H1 (cell line): ENCODE measurements at regions not wholly inside any gene's neighbourhood (a gene's known extent, or its start where the extent isn't known, plus 50 kb on each side); places are given as distances from the start of the nearest gene placed in this dataset.

Experiments
- ASH2L ChIP-seq: fragments of 200-600, 300-600 bp; sonication (generic); IDR thresholded peaks from one replicate; pipeline ENCODE4 v1.7.1; 2017; ENCODE audit warnings: low read length
- CHD7 ChIP-seq: fragments of 300-600 bp; sonication (generic); IDR thresholded peaks from 2 replicates; pipeline ENCODE4 v1.7.1; 2012; ENCODE audit warnings: low read length, moderate library complexity, mild to moderate bottlenecking, inconsistent platforms; ENCODE audit not compliant: insufficient replicate concordance
- KDM4A ChIP-seq: IDR thresholded peaks from one replicate; pipeline ENCODE4 v1.7.1; 2012; ENCODE audit warnings: low read depth, mild to moderate bottlenecking, moderate library complexity, low read length, inconsistent platforms; ENCODE audit not compliant: severe bottlenecking
- PHF8 ChIP-seq: fragments of 200-600 bp; sonication (generic); conservative IDR thresholded peaks from 2 replicates; pipeline ENCODE4 v1.7.1; 2012; ENCODE audit warnings: low read depth, mild to moderate bottlenecking, inconsistent platforms, low read length, moderate library complexity
- POLR2AphosphoS5 ChIP-seq: IDR thresholded peaks from 2 replicates; pipeline ENCODE4 v1.6.1; 2011; ENCODE audit warnings: low read depth, low read length
- YY1 ChIP-seq: IDR thresholded peaks from 2 replicates; pipeline ENCODE4 v1.6.1; 2011; ENCODE audit warnings: low read depth, mild to moderate bottlenecking, low read length

GRCh38 chr20:22838001-22838400 is 197.1 kb upstream of the SSTR4 start (continued):
- no peak for TF ChIP-seq CHD7
- TF ChIP-seq ASH2L, result no peak
- TF ChIP-seq PHF8, result no peak
- no peak for TF ChIP-seq KDM4A
- no peak for TF ChIP-seq POLR2AphosphoS5
- TF ChIP-seq YY1, result no peak
- TF ChIP-seq, all 59 proteins: peak for 0
